HUES64 (cell line): ENCODE measurements at regions not wholly inside any gene's neighbourhood (a gene's known extent, or its start where the extent isn't known, plus 50 kb on each side); places are given as distances from the start of the nearest gene placed in this dataset.
"Not testable (repeated sequence)": the region's sequence is repeated elsewhere in the genome, so short reads cannot be mapped to it uniquely, and the experiment has no call there.

Experiments
- H3K27ac ChIP-seq: 2 replicates; pipeline ENCODE4 v1.7.0; 2013; ENCODE audit warnings: low read depth, low read length, inconsistent platforms
- H3K27me3 ChIP-seq: 2 replicates; pipeline ENCODE4 v1.6.1; 2013; ENCODE audit warnings: mild to moderate bottlenecking, low read length; ENCODE audit not compliant: insufficient read depth
- H3K36me3 ChIP-seq: 2 replicates; pipeline ENCODE4 v1.6.1; 2013; ENCODE audit warnings: mild to moderate bottlenecking, low read length; ENCODE audit not compliant: insufficient read depth
- H3K4me1 ChIP-seq: 2 replicates; pipeline ENCODE4 v1.6.1; 2013; ENCODE audit warnings: mild to moderate bottlenecking, low read length, moderate library complexity; ENCODE audit not compliant: insufficient read depth
- H3K4me3 ChIP-seq: 2 replicates; pipeline ENCODE4 v1.5.1; 2013; ENCODE audit warnings: mild to moderate bottlenecking, low read length, moderate library complexity
- H3K9ac ChIP-seq: 2 replicates; pipeline ENCODE4 v1.6.1; 2013; ENCODE audit warnings: mild to moderate bottlenecking, low read depth, low read length
- H3K9me3 ChIP-seq: 2 replicates; pipeline ENCODE4 v1.6.1; 2013; ENCODE audit warnings: low read depth, low read length; ENCODE audit not compliant: insufficient read depth
- WGBS: fragments of 150-250, 120-280 bp; methylation state at CpG from one replicate; pipeline ENCODE4 v1.1.7; 2013; ENCODE audit warnings: missing lambda C conversion rate; 5-methylcytosine and 5-hydroxymethylcytosine counted together

DNA sequence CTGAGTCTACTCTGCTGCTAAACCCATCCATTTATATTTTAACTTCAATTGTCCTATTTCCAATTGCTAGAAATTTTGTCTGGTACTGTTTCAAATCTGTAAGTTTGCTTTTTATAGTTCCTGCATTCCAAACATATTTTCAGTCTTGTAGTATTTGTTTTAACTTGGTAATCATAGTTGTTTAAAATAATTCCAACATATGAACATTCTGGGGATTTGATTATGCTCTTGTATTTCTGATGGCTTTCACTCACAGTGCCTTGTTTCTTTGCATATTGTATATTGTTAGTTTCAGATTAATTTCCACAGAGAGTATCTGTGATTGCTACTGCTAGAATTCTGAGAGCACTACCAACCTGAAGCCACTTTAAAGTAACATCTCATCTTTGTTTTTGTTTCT is 202.4 kb downstream of the ETAA1 start:
- H3K27ac ChIP-seq, result no peak overlapping the region
- no peak overlapping the region for H3K9ac ChIP-seq
- H3K4me1 ChIP-seq, result no peaks in the 10 kb centered on the region
- no peaks in the 10 kb centered on the region for H3K36me3 ChIP-seq
- no peaks in the 10 kb centered on the region for H3K27me3 ChIP-seq
- no peaks in the 10 kb centered on the region for H3K9me3 ChIP-seq
- H3K4me3 ChIP-seq, result no peak overlapping the region

- H3K4me3 ChIP-seq, result no peak overlapping the region
- H3K27me3 ChIP-seq, result no peaks in the 10 kb centered on the region
- 83% methylated on average over 10 of the region's 10 CpGs for WGBS
- no peaks in the 10 kb centered on the region for H3K36me3 ChIP-seq
- no peak overlapping the region for H3K9ac ChIP-seq
- H3K27ac ChIP-seq, result no peak overlapping the region
- no peaks in the 10 kb centered on the region for H3K9me3 ChIP-seq
- H3K4me1 ChIP-seq, result no peaks in the 10 kb centered on the region
Observed at GRCh38 chr2:67600222-67600871, 203.2 kb downstream of the ETAA1 start.

DNA sequence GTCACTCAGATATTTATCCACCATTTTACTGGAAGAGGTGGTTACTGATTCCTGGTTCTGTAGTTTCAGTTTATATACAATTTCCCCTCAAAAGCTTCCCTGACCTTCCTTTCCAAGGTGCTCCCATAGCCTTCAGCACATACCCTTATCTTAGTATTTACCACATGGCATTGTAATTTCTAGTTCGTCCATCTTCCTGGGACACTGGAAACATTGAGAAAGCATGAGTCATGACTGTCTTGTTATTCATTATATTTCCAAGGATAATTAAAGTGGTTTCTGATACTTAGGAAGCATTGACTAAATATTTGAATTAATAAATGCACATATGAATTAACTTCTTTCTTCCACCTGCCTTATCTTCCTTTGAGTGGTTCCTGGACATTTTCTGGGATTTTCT is 203.8 kb downstream of the ETAA1 start:
- Histone ChIP-seq H3K27ac (no peak overlapping the region), H3K9ac (no peak overlapping the region)
- 91% methylated on average over 1 of the region's 1 CpG for WGBS

DNA sequence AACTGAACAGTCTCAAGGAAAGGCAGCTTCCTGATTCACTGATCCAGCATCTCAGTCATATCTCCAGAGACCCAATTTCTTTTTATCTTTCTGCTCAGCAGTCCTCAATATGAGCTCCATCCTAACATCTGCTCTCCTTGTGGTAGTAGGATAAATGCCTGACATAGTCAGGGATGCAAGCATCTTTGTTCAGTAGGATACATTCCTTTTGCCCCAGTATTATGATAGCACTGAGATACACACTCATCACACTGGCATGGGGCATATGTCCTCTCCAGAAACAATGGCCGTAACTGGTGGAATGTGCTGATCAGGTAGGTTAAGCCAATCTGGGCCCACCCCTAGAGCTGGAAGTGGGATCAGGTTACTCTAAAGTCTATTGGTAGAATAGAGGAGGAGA is 207.2 kb downstream of the ETAA1 start:
- Histone ChIP-seq H3K27ac (no peak overlapping the region), H3K9ac (no peak overlapping the region), H3K27me3 (no peaks in the 10 kb centered on the region), H3K9me3 (no peaks in the 10 kb centered on the region), H3K4me3 (no peak overlapping the region), H3K36me3 (no peaks in the 10 kb centered on the region), H3K4me1 (no peaks in the 10 kb centered on the region)
- WGBS, result 89% methylated on average over 1 of the region's 1 CpG

More for the DNA sequence above, 203.8 kb downstream of the ETAA1 start:
- H3K4me1 ChIP-seq, result no peaks in the 10 kb centered on the region
- no peaks in the 10 kb centered on the region for H3K27me3 ChIP-seq
- H3K36me3 ChIP-seq, result no peaks in the 10 kb centered on the region
- H3K9me3 ChIP-seq, result no peaks in the 10 kb centered on the region
- no peak overlapping the region for H3K4me3 ChIP-seq

GRCh38 chr2:67612576-67613042 is 215.5 kb downstream of the ETAA1 start:
- no peaks in the 10 kb centered on the region for H3K4me1 ChIP-seq
- no peak overlapping the region for H3K27ac ChIP-seq
- H3K9me3 ChIP-seq, result no peaks in the 10 kb centered on the region
- H3K27me3 ChIP-seq, result no peaks in the 10 kb centered on the region
- H3K36me3 ChIP-seq, result no peaks in the 10 kb centered on the region
- WGBS, result 84% methylated on average over 4 of the region's 4 CpGs
- H3K4me3 ChIP-seq, result no peak overlapping the region
- H3K9ac ChIP-seq, result no peak overlapping the region

- Histone ChIP-seq H3K27ac (no peak overlapping the region), H3K4me3 (no peak overlapping the region), H3K4me1 (no peaks in the 10 kb centered on the region), H3K9ac (no peak overlapping the region), H3K9me3 (no peaks in the 10 kb centered on the region), H3K36me3 (no peaks in the 10 kb centered on the region), H3K27me3 (no peaks in the 10 kb centered on the region)
- 83% methylated on average over 1 of the region's 1 CpG for WGBS
Observed at GRCh38 chr2:67613227-67613626, 216.1 kb downstream of the ETAA1 start.

- Histone ChIP-seq H3K9me3 (no peaks in the 10 kb centered on the region), H3K4me3 (no peak overlapping the region), H3K4me1 (no peaks in the 10 kb centered on the region), H3K9ac (no peak overlapping the region), H3K27me3 (no peaks in the 10 kb centered on the region), H3K27ac (no peak overlapping the region), H3K36me3 (no peaks in the 10 kb centered on the region)
- 96% methylated on average over 1 of the region's 1 CpG for WGBS
Observed at GRCh38 chr2:67614454-67614853, 217.3 kb downstream of the ETAA1 start.

- H3K4me1 ChIP-seq, result no peaks in the 10 kb centered on the region
- WGBS, result 71% methylated on average over 1 of the region's 1 CpG
- H3K27ac ChIP-seq, result no peak overlapping the region
- H3K9me3 ChIP-seq, result no peaks in the 10 kb centered on the region
- no peaks in the 10 kb centered on the region for H3K27me3 ChIP-seq
- H3K36me3 ChIP-seq, result no peaks in the 10 kb centered on the region
- H3K9ac ChIP-seq, result no peak overlapping the region
- H3K4me3 ChIP-seq, result no peak overlapping the region
Observed at GRCh38 chr2:67616749-67617148, 219.6 kb downstream of the ETAA1 start.

- no peaks in the 10 kb centered on the region for H3K4me1 ChIP-seq
- H3K9me3 ChIP-seq, result no peaks in the 10 kb centered on the region
- no peak overlapping the region for H3K9ac ChIP-seq
- H3K36me3 ChIP-seq, result no peaks in the 10 kb centered on the region
- no peaks in the 10 kb centered on the region for H3K27me3 ChIP-seq
- no peak overlapping the region for H3K27ac ChIP-seq
- H3K4me3 ChIP-seq, result no peak overlapping the region
Observed at GRCh38 chr2:67619204-67619603, 222.1 kb downstream of the ETAA1 start.

DNA sequence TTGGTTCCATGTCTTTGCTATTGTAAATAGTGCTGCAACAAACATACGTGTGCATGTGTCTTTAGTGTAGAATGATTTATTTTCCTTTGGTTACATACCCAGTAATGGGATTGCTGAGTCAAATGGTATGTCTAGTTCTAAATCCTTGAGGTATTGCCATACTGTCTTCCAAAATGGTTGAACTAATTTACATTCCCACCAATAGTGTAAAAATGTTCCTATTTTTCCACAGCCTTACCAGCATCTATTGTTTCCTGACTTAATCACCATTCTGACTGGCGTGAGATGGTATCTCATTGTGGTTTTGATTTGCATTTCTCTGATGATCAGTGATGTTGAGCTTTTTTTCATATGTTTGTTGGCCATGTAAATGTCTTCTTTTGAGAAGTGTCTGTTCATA is 226.6 kb downstream of the ETAA1 start:
- WGBS, result 94% methylated on average over 1 of the region's 2 CpGs

DNA sequence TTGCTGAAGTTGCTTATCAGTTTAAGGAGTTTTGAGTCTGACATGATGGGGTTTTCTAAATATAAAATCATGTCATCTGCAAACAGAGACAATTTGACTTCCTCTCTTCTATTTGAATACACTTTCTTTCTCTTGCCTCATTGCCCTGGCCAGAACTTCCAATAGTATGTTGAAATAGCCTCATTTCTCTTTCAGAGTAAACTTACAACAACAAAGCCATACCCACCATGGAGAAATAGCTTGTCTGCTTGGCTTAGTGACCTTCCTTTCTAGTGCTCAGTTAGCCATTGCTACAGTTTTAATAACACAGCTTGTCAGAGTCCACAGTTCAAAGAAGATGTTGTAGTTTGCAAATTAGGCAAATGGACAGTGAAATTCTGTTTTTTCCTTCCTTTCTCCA is 228.0 kb downstream of the ETAA1 start:
- Histone ChIP-seq H3K9me3 (no peaks in the 10 kb centered on the region), H3K4me1 (no peaks in the 10 kb centered on the region), H3K36me3 (no peaks in the 10 kb centered on the region), H3K27ac (no peak overlapping the region), H3K9ac (no peak overlapping the region), H3K4me3 (no peak overlapping the region), H3K27me3 (no peaks in the 10 kb centered on the region)

More for the DNA sequence above, 226.6 kb downstream of the ETAA1 start:
- H3K36me3 ChIP-seq, H3K4me1 ChIP-seq, H3K9me3 ChIP-seq, H3K27ac ChIP-seq, H3K4me3 ChIP-seq, H3K9ac ChIP-seq, H3K27me3 ChIP-seq: not testable (repeated sequence)
